Left renal pelvis (tissue), 4 donors: ENCODE measurements at regions not wholly inside any gene's neighbourhood (a gene's known extent, or its start where the extent isn't known, plus 50 kb on each side); places are given as distances from the start of the nearest gene placed in this dataset.
"Not testable (repeated sequence)": the region's sequence is repeated elsewhere in the genome, so short reads cannot be mapped to it uniquely, and the experiment has no call there.

ENCODE experiments used
- DNase-seq, 4 donors: peaks; one replicate each; pipeline ENCODE4 v3.0.0-alpha.2; 2013; ENCODE audit warnings: low read depth in 4 of 4, low spot score in 3 of 4

GRCh38 chr4:179145746-179146525 is 1703.7 kb upstream of the AGA start:
- no peak for DNase-seq

DNA sequence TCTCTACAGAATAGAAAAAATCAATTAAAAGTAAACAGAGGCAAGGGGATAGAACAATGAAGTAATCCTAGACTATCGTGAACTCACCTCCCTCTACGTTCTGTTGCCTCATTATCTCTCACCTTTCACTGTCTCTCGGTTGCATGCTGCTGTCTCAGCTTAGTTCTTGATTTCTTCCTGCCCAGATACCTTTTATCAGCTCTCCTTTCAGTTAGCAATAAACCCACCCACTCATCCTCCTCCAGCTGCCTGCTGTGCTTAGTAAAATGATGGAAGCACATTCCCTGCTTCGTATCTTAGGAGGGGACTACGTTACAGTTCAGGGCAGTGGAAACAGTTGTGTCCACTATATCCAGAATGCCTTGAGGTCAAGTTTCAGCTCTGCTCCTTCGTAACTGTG is 1709.5 kb upstream of the AGA start:
- DNase-seq = no peak

- no peak for DNase-seq
Observed at GRCh38 chr4:179163147-179163546, 1720.9 kb upstream of the AGA start.

- DNase-seq = no peak
Observed at GRCh38 chr4:179164267-179164999, 1722.2 kb upstream of the AGA start.

GRCh38 chr4:179165000-179165738 is 1722.9 kb upstream of the AGA start:
- no peak for DNase-seq

GRCh38 chr4:179165862-179166261 is 1723.6 kb upstream of the AGA start:
- DNase-seq = no peak

- DNase-seq = not testable (repeated sequence)
Observed at GRCh38 chr4:179170308-179170707, 1728.1 kb upstream of the AGA start.

GRCh38 chr4:179182741-179183140 is 1740.5 kb upstream of the AGA start:
- no peak for DNase-seq

GRCh38 chr4:179195887-179196286 is 1753.7 kb upstream of the AGA start:
- no peak for DNase-seq

DNA sequence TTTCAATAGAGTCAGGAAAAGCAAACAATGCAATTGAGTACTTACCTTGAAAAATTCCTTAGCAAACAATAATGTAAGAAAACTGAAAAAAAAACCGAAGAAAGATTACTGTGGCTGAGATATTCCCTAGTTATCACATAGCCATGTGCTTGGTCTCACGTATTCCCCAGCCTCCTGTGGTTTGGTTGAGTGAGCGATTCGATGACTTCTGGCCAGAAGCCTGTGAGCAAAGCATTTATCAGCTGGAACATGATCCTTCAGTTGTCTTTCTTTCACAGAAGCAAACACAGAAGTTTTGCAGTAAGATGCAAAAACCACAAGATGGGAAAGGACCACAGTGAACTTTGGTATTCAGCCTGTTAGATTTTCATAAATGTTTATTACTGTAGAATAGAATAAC is 1754.3 kb upstream of the AGA start:
- DNase-seq = no peak

- no peak for DNase-seq
Observed at GRCh38 chr4:179200681-179201080, 1758.4 kb upstream of the AGA start.

GRCh38 chr4:179225594-179225993 is 1783.4 kb upstream of the AGA start:
- DNase-seq = no peak

- DNase-seq = no peak
Observed at GRCh38 chr4:179248821-179249220, 1806.6 kb upstream of the AGA start.

- DNase-seq = no peak
Observed at GRCh38 chr4:179268791-179269190, 1826.6 kb upstream of the AGA start.

- no peak for DNase-seq
Observed at GRCh38 chr4:179272282-179272681, 1830.0 kb upstream of the AGA start.

GRCh38 chr4:179278647-179279046 is 1836.4 kb upstream of the AGA start:
- no peak for DNase-seq

DNA sequence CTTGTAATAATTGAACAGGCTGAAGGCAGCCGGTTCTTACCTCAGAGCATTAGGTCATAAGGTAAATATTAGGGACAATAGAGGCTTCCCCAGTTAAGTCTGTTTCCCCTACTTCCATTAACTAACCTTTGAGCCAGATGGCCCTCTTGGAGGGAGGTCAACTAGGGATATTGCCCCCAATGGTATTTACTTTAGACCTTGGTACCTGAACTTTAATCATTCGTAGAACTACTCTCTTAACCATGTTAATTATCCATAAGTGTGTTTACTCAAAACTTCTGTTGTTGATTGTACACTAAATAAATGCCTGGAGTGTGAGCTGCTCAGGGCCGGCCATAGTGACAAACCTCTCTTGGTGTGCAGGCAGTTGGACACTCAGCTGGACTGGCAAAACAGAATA is 1843.5 kb upstream of the AGA start:
- DNase-seq = no peak

DNA sequence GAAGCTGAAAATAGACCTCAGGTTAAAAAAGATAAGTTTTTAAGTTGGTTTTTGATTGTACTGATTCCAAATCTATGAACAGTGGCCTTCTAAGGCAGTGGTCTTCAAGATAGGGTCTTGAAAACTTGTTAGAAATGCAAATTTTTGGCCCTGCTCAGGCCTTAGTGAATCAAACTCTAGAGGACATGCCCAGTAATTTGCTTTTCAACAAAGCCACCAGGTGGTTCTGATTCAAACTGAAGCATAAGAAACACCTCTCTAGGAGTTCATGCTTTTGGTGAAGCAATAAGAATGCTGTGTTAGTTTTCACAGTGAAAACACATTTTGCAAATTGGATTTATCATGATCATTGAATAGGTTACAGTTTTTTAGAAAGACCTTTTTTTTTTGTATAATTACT is 1849.4 kb upstream of the AGA start:
- no peak for DNase-seq

GRCh38 chr4:179292468-179292867 is 1850.2 kb upstream of the AGA start:
- DNase-seq = no peak

DNA sequence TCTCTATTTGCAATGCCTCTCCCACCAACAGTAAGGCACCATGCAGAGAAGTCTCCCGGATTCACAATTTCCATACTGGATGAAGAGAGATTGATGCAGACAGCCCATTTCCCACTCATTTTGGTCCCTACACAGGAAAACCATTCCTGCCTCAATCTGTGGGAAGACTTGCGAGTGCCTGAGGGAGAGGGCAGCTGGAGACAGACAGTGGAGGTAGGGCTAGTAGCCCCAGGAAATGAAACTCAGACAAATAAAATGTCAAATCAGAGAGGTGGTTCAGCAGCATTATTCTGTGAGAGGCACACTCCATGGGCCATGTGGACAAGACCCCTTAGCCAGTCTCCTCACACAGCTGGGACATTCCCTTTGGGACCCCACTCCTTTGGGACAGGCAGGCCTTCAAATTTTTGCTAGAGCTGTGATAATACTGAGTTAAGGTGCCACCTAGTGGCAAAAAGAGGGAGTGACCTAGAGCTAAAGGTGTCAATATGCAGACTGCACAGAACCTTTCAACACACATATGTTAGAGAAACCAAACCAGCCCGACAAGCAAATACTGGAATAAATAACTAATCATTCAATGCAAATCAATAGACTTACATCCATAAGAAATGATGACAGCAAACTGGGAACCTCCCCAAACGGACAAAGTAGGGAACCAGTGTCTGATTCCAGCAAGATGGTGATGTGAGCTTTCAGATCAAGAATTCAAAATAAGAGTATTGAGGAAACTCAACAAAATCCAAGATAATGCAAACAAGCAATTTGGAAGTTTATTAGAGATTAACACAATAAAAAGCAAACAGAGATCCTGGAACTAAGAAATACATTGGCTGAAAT is 1865.3 kb upstream of the AGA start:
- peak in 1 of 4 donors; percentile 1 for DNase-seq

- no peak for DNase-seq
Observed at GRCh38 chr4:179313823-179314222, 1871.6 kb upstream of the AGA start.
